ENCODE measurements at regions not wholly inside any gene's neighbourhood (a gene's known extent, or its start where the extent isn't known, plus 50 kb on each side); places are given as distances from the start of the nearest gene placed in this dataset.

DNA sequence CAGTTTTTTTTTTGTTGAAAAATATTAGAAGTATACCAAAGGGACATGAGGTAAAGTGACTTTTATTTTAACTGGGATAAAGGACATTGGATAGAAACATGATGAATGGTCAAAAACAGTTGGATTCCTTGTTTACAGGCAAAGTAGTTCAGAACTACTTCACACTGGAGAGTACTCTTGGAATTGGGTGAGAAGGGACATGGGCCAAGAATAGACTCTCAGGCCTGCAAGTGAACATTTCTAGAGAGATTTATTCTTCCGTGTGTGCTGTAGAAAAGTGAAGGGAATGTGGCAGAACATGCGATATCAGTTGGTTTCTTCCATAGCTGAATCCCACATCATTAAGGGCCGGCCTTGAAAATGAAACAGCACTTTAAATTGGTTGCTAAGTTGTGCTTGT is 290.5 kb downstream of the ADGRL2 start:
- TF ChIP-seq, protein P1, sequence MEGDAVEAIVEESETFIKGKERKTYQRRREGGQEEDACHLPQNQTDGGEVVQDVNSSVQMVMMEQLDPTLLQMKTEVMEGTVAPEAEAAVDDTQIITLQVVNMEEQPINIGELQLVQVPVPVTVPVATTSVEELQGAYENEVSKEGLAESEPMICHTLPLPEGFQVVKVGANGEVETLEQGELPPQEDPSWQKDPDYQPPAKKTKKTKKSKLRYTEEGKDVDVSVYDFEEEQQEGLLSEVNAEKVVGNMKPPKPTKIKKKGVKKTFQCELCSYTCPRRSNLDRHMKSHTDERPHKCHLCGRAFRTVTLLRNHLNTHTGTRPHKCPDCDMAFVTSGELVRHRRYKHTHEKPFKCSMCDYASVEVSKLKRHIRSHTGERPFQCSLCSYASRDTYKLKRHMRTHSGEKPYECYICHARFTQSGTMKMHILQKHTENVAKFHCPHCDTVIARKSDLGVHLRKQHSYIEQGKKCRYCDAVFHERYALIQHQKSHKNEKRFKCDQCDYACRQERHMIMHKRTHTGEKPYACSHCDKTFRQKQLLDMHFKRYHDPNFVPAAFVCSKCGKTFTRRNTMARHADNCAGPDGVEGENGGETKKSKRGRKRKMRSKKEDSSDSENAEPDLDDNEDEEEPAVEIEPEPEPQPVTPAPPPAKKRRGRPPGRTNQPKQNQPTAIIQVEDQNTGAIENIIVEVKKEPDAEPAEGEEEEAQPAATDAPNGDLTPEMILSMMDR (IDR thresholded peaks at IDR 0.05): no peak
- TF ChIP-seq POLR2A (IDR thresholded peaks at IDR 0.05; ENCODE audit: low read depth): no peak
- TF ChIP-seq EP300 (IDR thresholded peaks at IDR 0.05): no peak
